OCI-LY7 (cell line): ENCODE measurements at regions not wholly inside any gene's neighbourhood (a gene's known extent, or its start where the extent isn't known, plus 50 kb on each side); places are given as distances from the start of the nearest gene placed in this dataset.

Experiments used
- BruUV-seq: library from RNA; stranded (reverse); fragments of 400-500 nt; replicated peaks from 2 replicates; lab custom pipeline; 2021; lab: Mats Ljungman, UMichigan
- CTCF ChIA-PET: fragments of 300-600 bp; sonication (Branson Sonifier 250); formaldehyde crosslinking; loops from one replicate; lab custom pipeline; 2022; ENCODE audit warnings: antibody characterized with exemption; ENCODE audit not compliant: unreplicated experiment; lab: Charles Lee
- POLR2A ChIA-PET: fragments of 300-600 bp; sonication (Branson Sonifier 250); formaldehyde crosslinking; loops from one replicate; lab custom pipeline; 2022; ENCODE audit warnings: antibody characterized with exemption; lab: Charles Lee
- DNase-seq: peaks from one replicate; pipeline ENCODE4 v3.0.0-alpha.2; 2015; ENCODE audit warnings: low spot score
- H2AFZ ChIP-seq: fragments of 200-600 bp; sonication (generic), shearing (Covaris generic); 2 replicates; pipeline ENCODE4 v1.6.1; 2014; ENCODE audit warnings: mild to moderate bottlenecking, antibody characterized with exemption, low read length, moderate library complexity
- H3K27ac ChIP-seq: fragments of 200-600 bp; sonication (generic); 2 replicates; pipeline ENCODE4 v1.5.1; 2014; ENCODE audit warnings: mixed run types, low read depth, mild to moderate bottlenecking, moderate library complexity, low read length, inconsistent platforms; ENCODE audit not compliant: poor library complexity, severe bottlenecking
- H3K36me3 ChIP-seq: fragments of 200-600 bp; sonication (generic); 2 replicates; pipeline ENCODE4 v1.6.1; 2014; ENCODE audit warnings: mild to moderate bottlenecking, antibody characterized with exemption, low read length, moderate library complexity, mixed read lengths; ENCODE audit not compliant: insufficient read depth
- H3K4me1 ChIP-seq: fragments of 200-600 bp; sonication (generic); 2 replicates; pipeline ENCODE4 v1.5.1; 2014; ENCODE audit warnings: mild to moderate bottlenecking, low read length; ENCODE audit not compliant: insufficient read depth, poor library complexity, severe bottlenecking
- H3K4me2 ChIP-seq: fragments of 200-600 bp; sonication (generic); 2 replicates; pipeline ENCODE4 v1.6.1; 2014; ENCODE audit warnings: mild to moderate bottlenecking, low read length
- H3K4me3 ChIP-seq: fragments of 200-600 bp; sonication (generic); 2 replicates; pipeline ENCODE4 v1.5.1; 2014; ENCODE audit warnings: mild to moderate bottlenecking, low read depth, low read length; ENCODE audit not compliant: poor library complexity, severe bottlenecking
- H3K79me2 ChIP-seq: fragments of 200-600 bp; sonication (generic); 2 replicates; pipeline ENCODE4 v1.6.1; 2016; ENCODE audit warnings: low read depth, mild to moderate bottlenecking, low read length, moderate library complexity, mixed read lengths; ENCODE audit not compliant: insufficient read depth
- H3K9me2 ChIP-seq: fragments of 200-600 bp; sonication (generic); 2 replicates; pipeline ENCODE4 v1.6.1; 2016; ENCODE audit warnings: mild to moderate bottlenecking, low read length, mixed read lengths; ENCODE audit not compliant: insufficient read depth
- H3K9me3 ChIP-seq: fragments of 200-600 bp; sonication (generic); 2 replicates; pipeline ENCODE4 v1.6.1; 2014; ENCODE audit warnings: mild to moderate bottlenecking, mixed run types, low read length, mixed read lengths
- H4K20me1 ChIP-seq: fragments of 200-600 bp; sonication (generic); 2 replicates; pipeline ENCODE4 v1.6.1; 2014; ENCODE audit warnings: mild to moderate bottlenecking, antibody characterized with exemption, low read length, moderate library complexity, mixed read lengths; ENCODE audit not compliant: insufficient read depth
- EZH2phosphoT487 ChIP-seq: fragments of 200-600 bp; sonication (generic); IDR thresholded peaks from 2 replicates; pipeline ENCODE4 v1.6.1; 2018; ENCODE audit warnings: low read depth, borderline replicate concordance, mild to moderate bottlenecking, mixed run types, antibody characterized with exemption, low read length, moderate library complexity, mixed read lengths
- intact Hi-C: fragments of 100-400 bp; cut with micrococcal nuclease; formaldehyde crosslinking; loops from one replicate; pipeline ENCODE4 v1.10.0; 2022; ENCODE audit not compliant: unreplicated experiment
- TF ChIP-seq, protein P1 (sequence below): fragments of 200-600 bp; sonication (generic); conservative IDR thresholded peaks from 2 replicates; pipeline ENCODE4 v1.5.1; 2014; ENCODE audit warnings: mild to moderate bottlenecking, antibody characterized with exemption, low read length, moderate library complexity, mixed read lengths

GRCh38 chr9:18012170-18012569, 433.3 kb downstream of the SH3GL2 start:
- Histone ChIP-seq H4K20me1 (no peaks in the 10 kb centered on the region), H2AFZ (no peak overlapping the region), H3K36me3 (no peaks in the 10 kb centered on the region), H3K27ac (no peak overlapping the region), H3K4me3 (no peak overlapping the region), H3K9me3 (no peaks in the 10 kb centered on the region), H3K4me1 (no peaks in the 10 kb centered on the region), H3K4me2 (no peak overlapping the region), H3K79me2 (no peaks in the 10 kb centered on the region), H3K9me2 (no peaks in the 10 kb centered on the region)
- TF ChIP-seq, protein P1, sequence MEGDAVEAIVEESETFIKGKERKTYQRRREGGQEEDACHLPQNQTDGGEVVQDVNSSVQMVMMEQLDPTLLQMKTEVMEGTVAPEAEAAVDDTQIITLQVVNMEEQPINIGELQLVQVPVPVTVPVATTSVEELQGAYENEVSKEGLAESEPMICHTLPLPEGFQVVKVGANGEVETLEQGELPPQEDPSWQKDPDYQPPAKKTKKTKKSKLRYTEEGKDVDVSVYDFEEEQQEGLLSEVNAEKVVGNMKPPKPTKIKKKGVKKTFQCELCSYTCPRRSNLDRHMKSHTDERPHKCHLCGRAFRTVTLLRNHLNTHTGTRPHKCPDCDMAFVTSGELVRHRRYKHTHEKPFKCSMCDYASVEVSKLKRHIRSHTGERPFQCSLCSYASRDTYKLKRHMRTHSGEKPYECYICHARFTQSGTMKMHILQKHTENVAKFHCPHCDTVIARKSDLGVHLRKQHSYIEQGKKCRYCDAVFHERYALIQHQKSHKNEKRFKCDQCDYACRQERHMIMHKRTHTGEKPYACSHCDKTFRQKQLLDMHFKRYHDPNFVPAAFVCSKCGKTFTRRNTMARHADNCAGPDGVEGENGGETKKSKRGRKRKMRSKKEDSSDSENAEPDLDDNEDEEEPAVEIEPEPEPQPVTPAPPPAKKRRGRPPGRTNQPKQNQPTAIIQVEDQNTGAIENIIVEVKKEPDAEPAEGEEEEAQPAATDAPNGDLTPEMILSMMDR, result no peak
- no peak for TF ChIP-seq EZH2phosphoT487
- no peak for DNase-seq
- ChIA-PET CTCF (no interaction called here), POLR2A (no interaction called here)
- intact Hi-C loops, result no loop called here
- BruUV-seq, result no TSS peak

- Histone ChIP-seq H3K9me3 (no peaks in the 10 kb centered on the region), H4K20me1 (no peaks in the 10 kb centered on the region), H3K27ac (no peak overlapping the region), H3K4me1 (no peaks in the 10 kb centered on the region), H2AFZ (no peak overlapping the region), H3K36me3 (no peaks in the 10 kb centered on the region), H3K4me2 (no peak overlapping the region), H3K79me2 (no peaks in the 10 kb centered on the region), H3K4me3 (no peak overlapping the region), H3K9me2 (no peaks in the 10 kb centered on the region)
- TF ChIP-seq EZH2phosphoT487, result no peak
- TF ChIP-seq, protein P1, result no peak
- intact Hi-C loops, result no loop called here
- CTCF ChIA-PET, result no interaction called here
- no TSS peak for BruUV-seq
- DNase-seq, result no peak
- POLR2A ChIA-PET, result no interaction called here
These were observed 435.7 kb downstream of the SH3GL2 start for GRCh38 chr9:18014556-18014955.

GRCh38 chr9:18015116-18015515, 436.2 kb downstream of the SH3GL2 start:
- no peaks in the 10 kb centered on the region for H4K20me1 ChIP-seq
- H3K36me3 ChIP-seq, result no peaks in the 10 kb centered on the region
- ChIA-PET POLR2A (interaction anchor here (0.6 kb wide), 1 partner anchor 247 kb away, joined by 7 read pairs; no protein-coding TSS in a partner anchor), CTCF (no interaction called here)
- DNase-seq, result no peak
- intact Hi-C loops, result no loop called here
- no peaks in the 10 kb centered on the region for H3K4me1 ChIP-seq
- BruUV-seq, result no TSS peak
- H3K27ac ChIP-seq, result no peak overlapping the region
- H3K9me2 ChIP-seq, result no peaks in the 10 kb centered on the region
- no peak overlapping the region for H2AFZ ChIP-seq
- no peaks in the 10 kb centered on the region for H3K79me2 ChIP-seq
- H3K4me2 ChIP-seq, result no peak overlapping the region
- no peak for TF ChIP-seq EZH2phosphoT487
- TF ChIP-seq, protein P1, result no peak
- H3K4me3 ChIP-seq, result no peak overlapping the region
- H3K9me3 ChIP-seq, result no peaks in the 10 kb centered on the region
